HG03432 (cell line): ENCODE measurements at regions not wholly inside any gene's neighbourhood (a gene's known extent, or its start where the extent isn't known, plus 50 kb on each side); places are given as distances from the start of the nearest gene placed in this dataset.
"Not testable (repeated sequence)": the region's sequence is repeated elsewhere in the genome, so short reads cannot be mapped to it uniquely, and the experiment has no call there.

ENCODE experiments used
- ATAC-seq: cut with Tn5 transposase; IDR thresholded peaks from one replicate; pipeline ENCODE4 v1.9.1; 2021; ENCODE audit warnings: mild to moderate bottlenecking, moderate library complexity; ENCODE audit not compliant: unreplicated experiment

DNA sequence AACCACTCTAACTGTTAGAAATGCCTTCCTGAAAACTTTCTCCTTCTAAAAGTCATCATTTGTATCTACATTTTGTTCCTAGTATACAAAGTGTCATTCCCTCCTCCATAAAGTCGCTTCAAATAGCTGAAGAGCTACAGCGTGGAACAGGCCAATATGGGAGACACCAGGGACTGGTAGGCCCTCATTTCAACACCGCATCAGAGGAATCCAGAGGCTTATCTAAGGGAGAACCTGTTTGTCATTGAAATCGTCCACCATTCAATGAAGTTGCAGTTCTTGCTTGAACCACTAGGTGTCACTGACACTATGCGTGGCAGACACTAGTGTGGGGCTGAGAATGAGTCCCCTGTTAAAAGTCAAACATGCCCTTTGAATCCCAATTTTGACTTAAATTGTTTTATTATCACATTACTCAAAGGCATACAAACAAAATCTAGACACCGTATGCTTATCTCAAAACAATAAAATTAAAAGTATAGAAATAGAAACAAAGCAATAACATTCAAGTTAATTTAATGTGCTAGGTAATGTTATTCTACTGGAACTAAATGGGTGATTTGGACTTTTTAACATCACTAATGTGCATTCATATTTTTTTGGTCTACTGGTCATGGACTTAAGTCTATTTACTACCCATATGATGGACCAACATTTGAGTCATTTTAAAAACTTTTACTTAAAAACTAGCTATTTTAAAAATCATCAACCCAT, 182.3 kb downstream of the FCRL5 start:
- ATAC-seq = no peak

DNA sequence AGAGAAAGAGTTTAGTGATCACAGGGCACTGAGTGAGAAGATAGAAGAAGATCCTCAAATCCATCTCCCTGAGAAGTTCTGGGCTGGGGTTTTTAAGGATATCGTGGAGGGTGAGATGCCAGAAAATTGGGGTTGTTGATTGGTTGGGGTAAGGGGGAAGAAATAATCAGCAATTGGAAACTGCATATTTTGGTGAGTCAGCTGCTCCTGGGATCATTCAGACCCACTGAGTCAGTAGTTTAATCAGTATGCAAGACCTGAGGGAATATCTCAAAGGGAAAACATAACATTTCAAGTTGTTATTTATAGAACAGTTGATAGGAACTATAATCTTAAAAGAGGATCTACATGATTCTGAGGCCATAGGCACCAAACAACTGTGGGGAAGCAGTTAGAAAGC, 183.4 kb downstream of the FCRL5 start:
- ATAC-seq = not testable (repeated sequence)

DNA sequence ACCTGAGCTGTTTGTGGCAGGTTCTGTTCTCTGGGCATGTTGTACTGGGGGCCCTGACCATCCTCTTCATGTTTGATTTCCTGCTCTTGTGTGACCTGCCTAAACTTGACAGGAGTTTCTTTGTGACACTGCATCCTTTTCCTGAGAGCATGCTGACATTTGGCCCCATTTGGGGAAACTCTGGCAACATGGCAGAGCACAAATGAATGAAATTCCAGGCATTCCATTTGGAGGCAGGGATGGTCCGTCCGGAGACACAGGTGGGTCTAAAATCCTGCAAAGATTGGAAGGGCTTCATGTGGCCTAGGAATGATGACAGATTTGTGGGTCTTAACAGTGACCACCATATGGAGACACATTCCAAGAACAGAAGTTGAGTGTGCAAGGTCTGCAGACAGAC, 184.0 kb downstream of the FCRL5 start:
- ATAC-seq = no peak

DNA sequence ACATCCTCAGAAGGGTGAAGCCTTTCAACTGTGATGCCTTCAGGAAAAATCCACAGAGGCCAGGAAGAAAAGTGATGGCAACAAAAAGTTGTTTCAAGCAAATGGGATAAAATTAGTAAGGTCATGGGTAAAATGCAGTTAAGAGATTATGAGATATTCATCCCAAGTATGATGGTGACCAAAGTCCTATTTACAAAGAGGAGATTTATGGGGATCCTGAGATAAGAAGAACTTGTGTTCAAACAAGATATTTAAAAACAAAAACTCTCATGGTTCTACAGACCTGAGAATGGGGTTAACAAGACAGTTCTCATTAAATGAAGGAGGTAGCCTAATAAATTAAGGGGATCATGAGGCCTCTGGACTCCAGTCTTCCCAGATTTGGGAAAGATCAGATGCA, 184.4 kb downstream of the FCRL5 start:
- no peak for ATAC-seq

DNA sequence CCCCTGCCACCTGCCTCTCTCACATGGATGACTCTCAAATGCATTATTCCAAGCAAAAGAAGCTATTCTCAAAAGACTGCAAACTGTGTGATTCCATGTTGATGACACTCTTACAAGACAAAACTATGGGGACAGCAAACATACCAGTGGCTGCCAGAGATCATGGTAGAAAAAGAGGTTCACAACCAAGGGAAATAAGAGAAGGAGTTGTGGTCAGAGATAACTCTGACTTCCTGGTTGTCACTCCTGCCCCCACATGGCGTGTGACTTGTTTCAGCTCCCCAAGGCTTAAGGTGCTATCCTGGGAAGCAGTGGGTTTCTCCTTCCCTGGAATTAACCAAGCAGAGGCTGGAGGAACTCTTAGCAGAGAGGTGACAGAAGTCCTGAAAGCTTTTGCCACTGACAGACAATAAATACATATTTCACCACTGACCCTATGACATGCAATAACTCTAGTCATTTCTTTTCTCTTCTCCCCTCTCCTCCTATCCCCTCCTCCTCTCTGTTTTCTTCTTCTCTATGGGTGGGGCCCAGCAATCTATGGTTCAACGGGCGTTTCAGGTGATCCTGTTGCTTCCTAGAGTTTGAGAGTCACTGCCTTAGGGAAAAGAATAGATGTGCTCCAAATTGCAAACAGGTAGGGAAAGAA, 185.1 kb downstream of the FCRL5 start:
- no peak for ATAC-seq

DNA sequence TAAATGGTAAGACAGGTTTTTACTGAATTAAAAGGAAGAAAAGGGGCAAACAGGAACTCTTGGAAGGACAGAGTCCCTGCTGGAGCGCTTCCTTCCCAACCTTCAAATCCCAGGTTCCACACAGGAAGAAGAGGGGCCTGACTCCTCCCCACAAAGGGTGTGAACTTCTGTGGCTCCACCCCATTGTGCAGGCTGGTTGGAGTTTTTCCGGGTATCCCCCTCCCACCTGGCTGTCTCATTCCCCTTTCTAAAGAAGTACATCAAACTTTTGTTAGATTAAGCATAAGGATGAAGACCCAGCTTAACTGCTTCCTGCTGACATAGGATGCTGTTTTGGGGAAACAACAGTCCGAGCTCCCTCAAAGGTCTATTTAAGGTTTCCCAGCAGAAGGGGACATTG, 187.7 kb downstream of the FCRL5 start:
- no peak for ATAC-seq

DNA sequence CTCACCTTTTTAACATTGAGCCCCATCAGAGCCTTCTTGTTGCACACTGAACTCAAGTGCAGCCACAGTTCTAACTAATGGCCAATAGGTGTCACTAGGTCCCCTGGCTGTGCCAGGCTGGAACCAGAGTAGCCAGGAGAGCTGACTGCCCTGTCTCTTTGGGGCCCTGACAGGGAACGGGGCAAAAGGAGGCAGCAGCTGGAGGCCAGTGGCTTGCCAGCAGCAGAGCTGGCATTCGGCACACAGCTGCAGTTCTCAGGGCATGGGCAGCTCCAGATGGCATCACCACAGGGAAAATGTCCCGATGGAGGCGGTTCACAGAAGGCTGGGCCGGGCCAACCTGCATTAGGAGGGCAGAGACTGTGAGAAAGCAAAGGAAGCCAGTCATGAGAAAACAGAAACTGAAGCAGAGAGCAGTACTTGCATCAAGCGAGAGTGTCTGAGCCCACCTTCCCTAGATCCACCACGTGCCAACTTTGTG, 188.6 kb downstream of the FCRL5 start:
- ATAC-seq = peak; percentile 72

DNA sequence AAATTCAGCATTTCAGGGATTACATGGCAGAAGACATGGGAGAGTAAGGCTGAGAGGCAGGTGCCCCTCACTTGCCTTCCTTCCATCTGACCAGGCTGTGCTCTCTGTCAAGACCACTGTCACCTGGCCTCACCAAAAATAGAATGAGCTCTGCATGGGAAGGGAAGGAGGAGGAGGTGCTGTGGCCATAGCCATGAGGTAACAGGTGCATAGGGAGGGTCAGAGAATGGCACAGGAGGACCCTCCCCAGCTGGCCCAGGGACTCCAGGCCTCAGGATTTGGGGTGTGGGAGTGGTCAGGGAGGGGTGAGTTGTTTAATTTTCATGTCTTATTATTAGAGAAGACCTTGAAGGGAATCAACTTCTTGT, 192.3 kb downstream of the FCRL5 start:
- no peak for ATAC-seq

DNA sequence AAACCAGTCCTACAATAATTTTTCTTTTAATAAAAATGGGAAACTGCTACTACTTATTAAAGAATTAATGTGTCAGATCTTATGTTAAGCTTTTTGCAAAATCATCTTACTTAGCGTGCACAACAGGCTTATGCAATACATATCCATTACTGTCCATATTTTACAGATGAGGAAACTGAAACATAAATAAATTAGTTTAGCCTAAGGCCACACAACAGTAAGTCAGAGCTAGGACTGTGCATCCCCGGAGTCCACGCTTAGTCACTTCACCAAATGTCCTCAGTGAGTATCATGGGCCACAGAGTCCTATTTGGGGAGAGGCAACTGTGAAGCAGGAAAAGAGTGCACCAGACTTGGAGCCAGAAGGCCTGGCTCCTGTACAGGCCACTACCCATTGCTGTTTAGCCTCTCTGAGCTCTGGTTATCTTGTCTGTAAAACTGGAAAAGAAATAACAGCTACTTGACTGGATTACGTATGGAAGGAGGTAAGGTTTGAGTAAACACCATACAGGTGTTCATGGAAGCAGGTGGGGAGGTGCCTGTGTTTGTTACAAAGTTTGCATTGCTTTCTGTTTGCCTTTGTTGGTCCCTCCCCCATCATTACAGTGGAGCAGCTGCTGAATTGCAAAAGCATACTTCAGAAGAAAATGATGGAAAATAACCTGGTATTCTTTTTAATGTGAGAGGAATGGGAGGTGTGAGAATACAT, 192.8 kb downstream of the FCRL5 start:
- no peak for ATAC-seq

DNA sequence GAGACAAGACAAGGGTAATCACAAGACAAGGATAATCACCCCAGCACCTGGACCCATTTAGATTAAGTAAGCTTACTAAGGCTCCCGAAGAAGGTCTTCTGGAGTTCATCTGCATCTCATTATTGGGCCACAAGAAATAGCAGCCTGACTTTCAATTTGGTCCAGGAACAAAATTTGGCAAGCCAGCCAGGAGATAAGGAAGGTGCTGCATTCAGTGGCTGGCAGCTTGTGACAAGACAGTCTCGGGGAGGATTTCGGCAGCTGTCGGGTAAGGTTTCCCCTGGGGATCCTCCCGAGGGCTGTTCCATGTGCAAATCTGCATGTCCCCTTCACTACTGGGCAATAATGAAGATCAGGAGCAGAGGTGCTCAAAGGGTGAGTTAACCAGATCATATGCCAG, 195.2 kb downstream of the FCRL5 start:
- ATAC-seq = no peak

DNA sequence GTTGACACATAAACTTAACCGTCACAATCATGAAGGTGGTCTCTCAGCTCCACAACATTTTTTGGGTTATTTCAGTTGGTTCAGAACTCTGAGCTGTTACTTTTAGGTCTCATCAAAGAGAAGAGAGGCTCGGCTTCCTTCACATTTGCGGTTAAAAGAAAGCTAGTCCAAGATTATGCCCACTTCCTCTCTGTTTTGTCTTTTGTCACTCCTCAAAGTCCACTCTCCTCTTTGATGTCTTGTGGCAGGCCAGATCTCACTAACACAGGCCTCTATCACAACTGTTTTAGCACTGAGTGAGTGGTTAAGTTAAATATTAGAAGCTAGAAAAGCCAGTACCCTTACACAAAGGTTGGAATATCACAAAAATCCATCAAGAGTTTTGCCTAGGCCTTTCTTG, 195.7 kb downstream of the FCRL5 start:
- ATAC-seq = no peak

DNA sequence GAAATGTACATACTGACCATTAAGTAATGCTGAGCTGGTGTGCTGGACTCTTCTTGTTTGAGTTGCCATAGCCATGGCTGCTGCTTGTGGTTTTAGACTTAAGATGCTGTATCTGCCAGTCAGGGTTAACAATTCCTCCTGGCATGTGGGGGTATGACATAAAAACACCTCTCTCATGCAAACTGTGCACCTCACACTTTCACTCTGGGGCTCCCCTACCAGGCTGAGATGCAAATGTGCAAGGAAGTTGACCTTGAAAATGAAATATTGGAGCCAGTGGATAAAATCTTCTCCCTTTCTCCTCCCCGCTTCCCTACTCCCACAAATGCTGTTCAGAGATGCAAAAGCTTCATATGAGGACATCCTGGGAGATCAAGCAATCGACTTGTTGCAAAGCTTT, 198.8 kb downstream of the FCRL5 start:
- ATAC-seq = no peak

DNA sequence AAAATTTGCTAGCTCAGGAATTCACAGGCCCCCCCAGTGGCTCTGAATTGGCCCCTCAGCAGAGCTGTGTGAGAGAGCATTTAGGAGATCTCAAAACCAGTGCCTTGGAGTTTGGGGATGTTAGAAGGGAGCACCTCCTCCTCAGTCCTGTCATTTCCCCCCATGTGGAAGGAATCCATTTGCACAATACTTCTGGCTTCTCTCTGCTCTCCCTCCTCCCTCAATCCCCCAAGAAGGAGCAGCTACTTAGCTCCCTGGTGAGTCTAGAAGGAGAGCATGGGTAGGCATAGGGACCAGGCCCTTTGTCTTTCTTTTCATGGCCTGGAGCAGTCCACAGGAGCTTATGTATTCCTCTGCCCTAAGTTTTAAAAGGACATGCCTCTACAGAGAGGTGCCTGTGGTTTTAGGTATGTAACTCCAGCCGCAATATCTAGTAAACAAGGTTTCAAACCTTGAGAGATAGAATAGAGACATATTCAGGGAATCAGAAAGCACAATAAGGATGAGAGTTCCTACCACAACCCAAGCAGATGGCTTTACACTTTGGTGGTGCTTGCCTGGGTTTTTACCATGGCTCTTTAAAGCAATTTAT, 199.4 kb downstream of the FCRL5 start:
- ATAC-seq = no peak

DNA sequence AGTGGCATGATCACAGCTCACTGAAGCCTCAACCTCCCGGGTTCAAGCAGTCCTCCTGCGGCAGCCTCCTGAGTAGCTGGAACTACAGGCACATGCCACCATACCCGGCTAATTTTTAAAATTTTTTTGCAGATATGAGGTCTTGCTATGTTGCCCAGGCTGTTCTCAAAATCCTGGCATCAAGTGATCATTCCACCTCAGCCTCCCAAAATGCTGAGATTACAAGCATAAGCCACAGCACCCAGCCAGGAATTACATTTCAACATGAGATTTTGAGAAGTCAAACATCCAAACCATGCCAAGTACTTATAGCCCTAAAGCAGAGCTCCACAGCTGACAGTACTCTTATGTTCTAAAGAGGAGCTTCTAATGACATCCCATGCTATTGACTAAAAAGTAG, 200.1 kb downstream of the FCRL5 start:
- ATAC-seq = no peak

DNA sequence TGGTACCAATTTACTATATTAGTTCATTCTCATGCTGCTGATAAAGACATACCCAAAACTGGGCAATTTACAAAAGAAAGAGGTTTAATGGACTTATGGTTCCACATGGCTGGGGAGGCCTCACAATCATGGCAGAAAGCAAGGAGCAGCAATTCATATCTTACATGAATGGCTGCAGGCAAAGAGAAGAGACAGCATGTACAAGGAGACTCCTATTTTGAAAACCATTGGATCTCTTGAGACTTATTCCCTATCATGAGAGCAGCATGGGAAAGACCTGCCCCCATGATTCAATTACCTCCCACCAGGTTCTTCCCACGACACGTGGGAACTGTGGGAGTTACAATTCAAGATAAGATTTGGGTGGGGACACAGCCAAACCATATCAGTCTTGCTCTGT, 200.5 kb downstream of the FCRL5 start:
- not testable (repeated sequence) for ATAC-seq

DNA sequence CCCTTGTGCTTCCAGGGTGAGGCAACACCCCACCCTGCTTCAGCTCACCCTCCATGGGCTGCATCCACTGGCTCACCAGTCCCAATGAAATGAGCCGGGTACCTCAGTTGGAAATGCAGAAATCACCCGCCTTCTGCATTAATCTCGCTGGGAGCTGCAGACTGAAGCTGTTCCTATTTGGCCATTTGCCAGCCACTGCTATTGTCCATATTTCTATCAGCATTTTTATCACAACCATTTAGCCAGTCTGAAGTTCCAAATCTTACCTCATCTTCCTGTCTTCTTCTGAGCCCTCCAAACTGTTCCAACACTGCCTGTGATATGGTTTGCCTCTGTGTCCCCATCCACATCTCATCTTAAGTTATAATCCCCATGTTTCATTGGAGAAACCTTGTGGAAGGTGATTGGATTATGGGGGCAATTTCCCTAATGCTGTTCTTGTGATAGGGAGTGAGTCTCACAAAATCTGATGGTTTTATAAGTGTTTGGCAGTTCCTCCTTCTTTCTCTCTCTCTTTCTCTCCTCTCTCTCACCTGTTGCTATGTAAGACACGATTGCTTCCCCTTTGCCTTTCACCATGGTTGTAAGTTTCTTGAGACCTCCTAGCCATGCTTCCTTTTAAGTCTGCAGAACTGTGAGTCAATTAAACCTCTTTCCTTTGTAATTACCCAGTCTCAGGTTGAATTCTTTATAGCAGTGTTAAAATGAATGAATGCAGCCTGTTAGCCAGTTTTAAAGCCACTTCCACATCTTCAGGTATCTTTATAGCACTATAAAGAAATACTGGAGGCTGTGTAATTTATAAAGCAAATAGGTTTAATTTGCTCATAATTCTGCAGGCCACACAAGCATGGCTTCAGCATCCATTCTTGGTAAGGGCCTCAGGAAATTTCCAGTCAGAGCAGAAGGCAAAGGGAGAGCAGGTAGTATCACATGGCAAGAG, 203.5 kb downstream of the FCRL5 start:
- ATAC-seq = no peak

DNA sequence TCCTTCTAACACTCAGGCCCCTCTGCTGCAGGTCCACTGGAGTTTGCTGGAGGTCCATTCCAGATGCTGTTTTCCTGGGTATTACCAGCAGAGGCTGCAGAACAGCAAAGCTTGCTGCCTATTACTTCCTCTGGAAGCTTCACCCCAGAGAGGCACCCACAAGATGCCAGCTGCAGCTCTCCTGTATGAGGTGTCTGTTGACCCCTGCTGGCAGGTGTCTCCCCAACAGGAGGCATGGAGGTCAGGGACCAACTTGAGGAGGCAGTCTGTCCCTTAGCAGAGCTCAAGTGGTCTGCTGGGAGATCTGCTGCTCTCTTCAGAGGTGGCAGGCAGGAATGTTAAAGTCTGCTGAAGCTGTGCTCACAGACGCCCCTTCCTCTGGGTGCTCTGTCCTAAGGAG, 204.8 kb downstream of the FCRL5 start:
- ATAC-seq = no peak

DNA sequence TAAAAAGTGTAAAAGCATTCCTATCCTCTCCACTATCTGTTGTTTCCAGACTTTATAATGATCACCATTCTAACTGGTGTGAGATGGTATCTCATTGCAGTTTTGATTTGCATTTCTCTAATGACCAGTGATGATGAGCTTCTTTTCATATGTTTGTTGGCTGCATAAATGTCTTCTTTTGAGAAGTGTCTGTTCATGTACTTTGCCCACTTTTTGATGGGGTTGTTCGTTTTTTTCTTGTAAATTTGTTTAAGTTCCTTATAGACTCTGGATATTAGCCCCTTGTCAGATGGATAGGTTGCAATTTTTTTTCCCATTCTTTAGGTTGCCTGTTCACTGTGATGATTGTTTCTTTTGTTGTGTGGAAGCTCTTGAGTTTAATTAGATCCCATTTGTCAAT, 199.6 kb upstream of the ETV3 start:
- ATAC-seq = not testable (repeated sequence)

DNA sequence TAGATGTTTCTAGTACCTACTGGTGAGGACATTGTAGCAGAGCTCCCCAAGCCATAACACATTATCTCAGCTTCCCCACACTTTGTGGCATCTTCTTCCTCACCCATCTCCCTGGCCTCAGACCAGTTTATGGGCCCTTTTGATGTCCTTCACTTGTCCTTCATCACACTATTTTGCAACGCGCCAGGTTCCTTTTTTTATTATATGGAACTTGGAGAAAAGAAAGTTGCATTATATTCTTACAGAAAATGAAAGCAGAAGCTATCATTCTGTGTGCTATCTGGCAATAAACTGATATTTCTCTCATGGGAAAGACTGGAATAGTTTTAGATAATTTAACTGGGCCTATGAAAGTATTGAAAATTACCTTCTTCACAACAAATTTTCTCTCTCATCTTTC, 196.9 kb upstream of the ETV3 start:
- ATAC-seq = no peak

DNA sequence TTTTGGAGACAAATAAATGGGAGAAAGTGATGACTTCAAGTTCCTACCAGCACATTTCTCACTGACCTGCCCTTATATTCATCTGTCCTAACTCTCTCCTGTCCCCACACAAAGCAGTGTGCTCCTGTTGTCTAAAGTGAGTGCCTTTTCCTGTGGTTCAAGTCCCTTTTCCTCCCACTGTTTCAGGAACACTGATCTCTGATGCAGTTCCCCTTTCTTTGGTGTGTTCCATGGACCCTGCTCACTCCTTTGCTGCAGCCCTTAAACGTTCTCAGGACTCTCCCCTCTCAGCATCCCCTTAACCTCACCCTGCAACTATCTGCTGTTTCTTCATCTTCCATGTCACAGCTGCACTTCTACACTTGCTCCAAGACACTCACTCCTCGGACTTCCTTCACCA, 195.8 kb upstream of the ETV3 start:
- ATAC-seq = no peak

DNA sequence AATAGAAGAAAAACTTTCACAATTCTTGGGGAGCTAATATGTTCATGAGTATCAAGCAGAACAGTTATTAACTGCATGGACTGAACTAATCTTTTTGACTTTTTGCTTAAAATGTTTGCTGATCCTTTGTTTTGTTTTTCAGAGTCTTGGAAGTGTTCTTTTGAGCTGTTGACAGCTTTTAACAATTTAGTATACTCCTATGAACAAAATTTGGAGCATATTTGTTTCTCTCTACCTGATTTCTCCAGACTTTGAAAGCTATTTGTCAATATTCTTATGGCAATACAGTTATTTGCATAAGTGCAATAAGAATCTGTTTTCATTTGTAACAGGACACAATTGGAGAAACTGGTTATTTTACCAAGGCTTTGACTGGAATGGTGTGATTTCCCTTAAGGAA, 192.0 kb upstream of the ETV3 start:
- not testable (repeated sequence) for ATAC-seq
